HG03066 (cell line): ENCODE measurements at regions not wholly inside any gene's neighbourhood (a gene's known extent, or its start where the extent isn't known, plus 50 kb on each side); places are given as distances from the start of the nearest gene placed in this dataset.
"Not testable (repeated sequence)": the region's sequence is repeated elsewhere in the genome, so short reads cannot be mapped to it uniquely, and the experiment has no call there.

ENCODE experiments used
- ATAC-seq: cut with Tn5 transposase; IDR thresholded peaks from one replicate; pipeline ENCODE4 v1.9.1; 2021; ENCODE audit warnings: low read depth; ENCODE audit not compliant: unreplicated experiment

DNA sequence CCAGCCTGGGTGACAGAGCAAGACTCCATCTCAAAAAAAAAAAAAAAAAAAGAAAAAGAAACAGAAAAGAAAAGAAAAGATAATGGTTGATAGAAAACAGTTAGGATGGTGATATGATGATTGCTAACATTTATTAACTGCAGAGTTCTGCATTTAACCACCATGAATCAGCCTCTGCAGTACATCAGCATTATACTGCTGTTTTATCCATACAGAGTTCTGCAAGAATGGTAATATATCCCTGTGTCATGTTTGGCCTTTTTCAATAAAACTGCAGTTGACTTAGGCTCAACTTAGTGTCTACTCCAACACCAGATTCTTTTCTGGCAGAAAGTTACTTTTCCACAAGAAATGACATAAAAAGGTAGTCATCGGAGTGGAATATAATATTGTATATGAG lies 62.6 kb downstream of the DUSP6 start:
- ATAC-seq = no peak

DNA sequence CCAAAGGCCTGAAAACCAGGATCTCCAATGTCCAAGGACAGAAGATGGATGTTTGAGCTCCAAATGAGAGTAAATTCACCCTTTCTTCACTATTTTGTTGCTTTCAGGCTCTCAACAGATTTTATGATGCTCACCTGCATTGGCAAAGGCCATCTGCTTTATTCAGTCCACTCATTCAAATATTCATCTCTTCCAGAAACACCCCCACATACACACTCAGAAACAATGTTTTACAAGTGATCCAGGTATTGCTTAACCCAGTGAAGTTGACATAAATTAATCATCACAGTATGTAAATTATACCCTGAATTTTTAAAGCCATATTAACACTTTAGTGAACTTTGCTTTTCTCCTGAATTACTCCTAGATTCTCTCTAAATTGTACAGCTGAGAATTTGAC lies 63.3 kb downstream of the DUSP6 start:
- ATAC-seq = no peak

DNA sequence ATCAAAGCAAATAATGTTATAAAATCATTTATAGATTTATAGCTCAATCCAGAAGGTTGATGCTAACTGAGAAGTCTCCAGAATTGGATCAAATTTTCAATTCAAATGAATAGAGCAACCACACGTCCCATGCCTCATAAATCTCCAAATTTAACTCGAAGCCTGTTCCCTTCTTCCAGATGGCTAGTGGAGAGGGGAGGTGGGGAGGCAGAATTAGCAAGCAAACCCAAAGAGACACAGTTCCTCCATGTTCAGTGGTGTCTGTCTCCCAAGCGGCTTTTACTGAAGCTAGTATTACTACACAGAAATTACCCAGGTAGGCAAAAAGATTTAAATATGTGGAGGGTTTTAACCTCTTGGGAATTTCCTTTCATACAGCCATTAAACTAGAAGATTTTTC lies 65.8 kb downstream of the DUSP6 start:
- no peak for ATAC-seq

DNA sequence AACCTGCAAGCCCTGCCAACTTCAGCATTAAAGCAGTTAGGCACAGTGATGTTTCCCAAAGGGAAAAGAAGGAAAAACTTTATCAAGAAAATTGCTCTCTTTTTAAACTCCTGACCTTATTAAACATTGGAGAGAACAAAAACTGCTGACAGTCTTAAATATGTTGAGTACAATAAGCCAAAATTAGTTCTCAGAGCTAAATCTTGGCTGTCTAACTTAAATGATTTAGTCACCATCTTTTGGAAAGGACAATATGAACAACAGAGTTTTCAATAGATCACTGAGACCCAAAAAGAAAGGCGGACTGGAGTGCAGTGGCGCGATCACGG lies 70.8 kb downstream of the DUSP6 start:
- ATAC-seq = no peak

DNA sequence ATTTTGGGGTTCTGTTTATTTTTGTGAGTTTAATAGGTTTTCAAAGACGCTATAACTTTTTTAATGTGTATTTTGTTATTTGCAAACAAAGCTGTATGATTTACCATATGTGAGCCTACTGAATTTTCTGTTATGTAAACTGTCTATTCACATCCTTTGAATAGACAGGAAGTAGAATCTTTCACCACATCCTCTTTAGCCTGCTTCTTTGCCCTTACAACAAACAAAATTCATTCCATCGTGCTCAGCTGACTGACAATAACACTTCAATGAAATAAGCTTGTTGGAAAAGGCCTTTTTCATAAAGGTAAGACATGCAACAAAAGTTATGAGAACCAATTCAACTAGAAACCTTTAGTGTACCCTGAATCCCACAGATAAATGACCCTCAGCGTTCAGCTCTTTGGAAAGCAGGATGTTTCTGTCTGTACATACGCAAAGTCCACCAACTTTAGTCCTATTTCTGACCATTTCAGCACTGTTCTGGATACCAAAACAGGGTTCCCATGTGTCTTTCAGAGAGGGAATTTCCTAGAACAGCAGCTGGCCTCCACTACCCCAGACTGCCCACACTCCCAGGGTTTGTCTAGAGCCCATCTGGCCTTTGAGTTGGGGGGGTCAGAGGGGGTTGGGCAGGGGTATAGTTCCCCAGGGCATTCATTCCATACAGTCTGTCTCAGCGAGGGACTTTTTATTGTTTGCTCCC lies 71.3 kb downstream of the DUSP6 start:
- no peak for ATAC-seq

DNA sequence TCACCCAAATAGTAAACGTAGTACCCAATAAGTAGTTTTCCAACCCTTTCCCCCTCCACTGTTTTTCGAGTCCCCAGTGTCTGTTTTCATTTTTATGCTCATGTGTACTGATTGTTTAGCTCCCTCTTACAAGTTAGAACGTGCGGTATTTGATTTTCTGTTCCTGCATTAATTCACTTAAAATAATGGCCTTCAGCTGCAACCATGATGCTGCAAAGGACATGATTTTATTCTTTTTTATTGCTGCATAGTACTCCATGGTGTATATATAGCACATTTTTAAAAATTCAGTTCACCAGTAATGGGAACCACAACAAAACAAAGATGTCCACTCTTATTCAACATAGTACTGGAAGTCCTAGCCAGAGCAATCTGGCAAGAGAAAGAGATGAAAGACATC lies 72.8 kb downstream of the DUSP6 start:
- no peak for ATAC-seq

DNA sequence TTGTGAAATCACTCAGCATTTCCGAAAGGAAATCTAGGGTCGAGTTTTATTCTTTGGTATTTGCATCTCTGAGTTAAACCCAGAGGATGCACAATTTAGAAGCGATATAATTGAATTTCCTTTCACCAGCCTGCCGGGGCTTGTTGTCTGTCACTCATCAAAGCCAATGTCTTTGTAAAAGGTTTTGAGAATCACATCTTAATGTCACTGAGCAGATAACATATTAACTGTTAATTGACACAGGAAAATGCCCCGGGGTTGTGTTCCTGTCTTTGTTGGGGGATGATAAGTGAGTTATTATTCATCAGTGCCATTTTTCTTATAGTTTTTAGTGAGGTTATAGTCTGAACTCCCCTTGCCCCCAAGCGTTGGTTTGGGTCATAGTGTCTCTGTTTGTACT lies 73.4 kb downstream of the DUSP6 start:
- ATAC-seq = no peak

DNA sequence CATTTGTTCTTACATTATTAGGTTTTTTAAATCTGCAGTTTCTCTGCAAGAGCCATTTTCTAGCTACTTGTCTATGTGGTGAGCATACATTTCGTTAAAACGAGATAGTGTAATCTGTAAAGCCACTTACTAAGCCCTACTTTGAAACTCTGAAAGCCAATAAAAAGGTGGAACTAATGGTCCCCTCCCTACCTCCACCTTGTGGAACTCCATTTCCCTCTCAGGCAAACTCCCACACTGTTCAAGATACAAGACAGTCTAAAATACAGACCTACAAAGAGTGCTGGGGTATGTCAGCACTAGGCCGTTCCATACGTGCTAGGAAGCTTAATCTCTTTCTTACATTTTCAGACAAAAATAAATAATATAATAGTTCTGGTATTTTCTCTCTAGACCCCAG lies 74.1 kb downstream of the DUSP6 start:
- no peak for ATAC-seq

DNA sequence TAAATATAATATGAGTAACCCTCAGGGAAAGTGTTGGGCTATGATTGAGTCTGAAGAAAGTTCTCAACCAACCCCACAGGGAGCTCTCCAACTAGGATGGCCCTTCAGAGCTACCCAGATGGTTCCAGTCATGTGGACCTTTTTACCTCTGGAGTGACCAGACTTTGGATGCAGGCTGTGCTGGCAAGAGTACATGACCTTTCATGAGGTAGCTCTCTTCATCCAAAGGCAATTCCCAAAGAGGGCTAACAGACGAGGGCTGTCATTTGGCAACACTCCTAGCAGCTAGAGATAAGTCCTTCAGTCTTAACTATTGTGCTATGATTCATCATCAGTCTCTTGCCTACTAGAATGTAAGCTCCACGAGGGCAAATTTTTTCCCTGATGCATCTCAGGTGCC lies 75.4 kb downstream of the DUSP6 start:
- ATAC-seq = no peak

DNA sequence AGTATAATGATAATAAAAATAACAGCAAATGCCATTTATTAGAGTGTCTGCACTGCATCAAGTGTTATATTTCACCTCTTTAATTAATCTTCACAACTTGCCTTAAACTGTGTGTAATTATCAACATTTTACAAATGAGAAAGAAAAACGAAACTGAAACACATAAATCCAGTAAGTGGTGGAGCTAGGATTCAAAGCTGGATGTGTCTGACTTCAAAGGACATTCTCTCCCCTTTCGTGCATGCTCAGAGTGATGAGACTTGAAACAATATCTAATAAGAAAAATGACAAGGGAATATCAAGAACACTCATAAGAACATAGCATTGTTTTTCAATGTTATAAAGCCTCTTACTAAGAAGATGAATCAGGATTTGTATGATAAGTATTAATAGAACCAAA lies 78.8 kb downstream of the DUSP6 start:
- ATAC-seq = no peak

DNA sequence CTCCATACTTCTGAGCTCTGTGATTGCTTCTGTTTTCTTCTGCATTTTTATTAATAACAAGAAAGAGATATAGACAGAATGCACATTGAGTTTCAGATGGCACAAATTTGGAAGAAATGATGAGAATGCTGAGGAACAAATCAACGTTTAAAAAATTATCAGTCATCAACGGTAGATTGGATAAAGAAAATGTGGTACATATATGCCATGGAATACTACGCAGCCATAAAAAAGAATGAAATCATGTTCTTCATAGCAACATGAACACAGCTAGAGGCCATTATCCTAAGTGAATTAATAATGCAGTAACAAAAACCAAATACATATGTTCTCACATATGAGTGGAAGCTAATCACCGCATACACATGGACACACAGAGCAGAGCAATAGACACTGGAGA lies 81.8 kb downstream of the DUSP6 start:
- no peak for ATAC-seq

DNA sequence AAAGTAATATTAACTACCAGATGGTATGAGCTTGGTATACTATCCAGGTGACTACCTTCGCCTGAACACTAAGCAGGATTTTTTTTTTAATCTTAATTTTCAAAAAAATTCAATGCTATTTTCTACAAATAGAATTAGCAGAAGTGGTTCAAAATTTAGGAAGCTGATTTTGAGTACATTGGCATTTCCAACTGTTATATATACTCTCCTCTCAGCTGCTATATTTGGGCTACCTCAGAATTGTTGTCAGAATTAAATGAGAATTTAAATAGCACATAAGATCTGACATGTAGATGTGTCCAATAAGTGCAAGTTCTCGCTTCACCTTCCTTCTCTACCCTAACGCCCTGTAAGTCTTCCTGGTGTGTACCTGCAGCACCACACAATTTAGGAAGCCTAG lies 83.1 kb downstream of the DUSP6 start:
- ATAC-seq = no peak

DNA sequence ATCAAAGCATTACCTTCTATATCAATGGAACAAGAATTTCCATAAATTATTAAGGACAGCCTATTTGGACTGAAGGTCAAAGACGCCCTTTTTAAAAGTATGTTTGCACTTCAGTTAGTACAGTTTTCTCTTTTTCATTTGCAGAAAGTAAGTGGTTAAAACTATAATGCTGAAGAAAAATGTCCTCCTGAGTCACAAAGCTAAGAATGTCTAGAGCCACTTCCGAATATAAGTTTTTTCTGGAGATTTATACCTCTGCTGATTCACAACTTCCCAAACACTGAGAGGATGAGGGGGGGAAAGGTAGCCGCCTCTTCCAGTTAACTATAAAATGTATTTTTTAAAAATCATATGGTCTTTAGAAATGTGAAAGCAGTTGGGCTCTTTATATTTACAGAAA lies 84.9 kb downstream of the DUSP6 start:
- ATAC-seq = no peak

DNA sequence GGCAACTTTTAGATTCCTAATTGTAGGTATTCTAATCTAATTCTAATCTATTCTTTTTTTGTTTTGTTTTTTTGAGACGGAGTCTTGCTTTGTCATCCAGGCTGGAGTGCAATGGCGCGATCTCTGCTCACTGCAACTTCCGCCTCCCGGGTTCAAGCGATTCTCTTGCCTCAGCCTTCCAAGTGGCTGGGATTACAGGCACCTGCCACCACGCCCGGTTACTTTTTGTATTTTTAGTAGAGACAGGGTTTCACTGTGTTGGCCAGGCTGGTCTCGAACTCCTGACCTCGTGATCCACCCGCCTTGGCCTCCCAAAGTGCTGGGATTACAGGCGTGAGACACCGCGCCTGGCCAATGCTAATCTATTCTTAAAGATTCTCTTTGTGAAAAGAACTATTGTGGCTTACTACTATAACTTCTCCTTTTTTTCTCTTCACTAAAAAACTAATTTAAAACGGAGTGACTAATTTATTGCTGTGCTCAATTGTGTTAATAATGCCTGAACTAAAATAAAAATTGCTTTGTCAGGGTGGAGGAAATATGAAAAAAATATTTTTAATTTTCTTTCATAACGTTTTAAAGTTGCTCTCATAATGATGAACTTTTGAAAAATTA lies 85.6 kb downstream of the DUSP6 start:
- ATAC-seq = not testable (repeated sequence)

DNA sequence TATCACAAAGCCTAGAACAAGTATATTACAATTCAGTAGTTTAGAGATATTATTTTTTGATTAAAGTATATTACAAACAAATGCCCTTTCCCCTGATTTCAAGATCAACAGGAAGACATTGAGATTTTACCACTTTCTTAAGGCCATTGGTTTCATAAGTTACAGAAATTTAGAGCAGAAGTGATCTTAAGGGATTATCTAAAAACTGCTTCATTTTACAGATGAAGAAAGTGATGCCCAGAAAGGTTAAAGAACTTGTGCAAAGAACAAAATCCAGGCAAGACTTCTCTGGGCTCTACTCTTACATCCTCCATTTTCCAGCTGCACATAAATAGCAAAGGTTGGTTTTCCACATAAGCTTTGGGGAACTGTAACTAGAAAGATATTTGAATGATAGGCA lies 87.5 kb downstream of the DUSP6 start:
- no peak for ATAC-seq

DNA sequence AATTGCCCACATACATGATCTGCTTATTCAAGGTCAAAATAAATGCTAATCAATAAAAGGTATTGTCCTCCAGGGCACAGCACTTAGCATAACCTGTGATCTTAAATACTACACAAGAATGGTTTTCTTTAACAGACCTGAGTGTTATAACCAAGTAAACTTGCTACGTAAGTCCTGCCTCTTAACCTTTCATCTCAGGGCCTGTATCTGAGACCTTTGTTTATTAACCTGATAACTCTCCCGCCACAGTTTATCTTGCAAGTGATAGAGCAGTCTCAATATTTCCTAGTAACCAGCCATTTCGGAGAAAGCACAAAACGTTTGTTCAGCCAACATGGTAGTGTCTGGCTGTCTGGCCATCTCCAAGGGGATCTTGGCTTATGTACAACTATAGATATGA lies 88.4 kb downstream of the DUSP6 start:
- ATAC-seq = no peak

DNA sequence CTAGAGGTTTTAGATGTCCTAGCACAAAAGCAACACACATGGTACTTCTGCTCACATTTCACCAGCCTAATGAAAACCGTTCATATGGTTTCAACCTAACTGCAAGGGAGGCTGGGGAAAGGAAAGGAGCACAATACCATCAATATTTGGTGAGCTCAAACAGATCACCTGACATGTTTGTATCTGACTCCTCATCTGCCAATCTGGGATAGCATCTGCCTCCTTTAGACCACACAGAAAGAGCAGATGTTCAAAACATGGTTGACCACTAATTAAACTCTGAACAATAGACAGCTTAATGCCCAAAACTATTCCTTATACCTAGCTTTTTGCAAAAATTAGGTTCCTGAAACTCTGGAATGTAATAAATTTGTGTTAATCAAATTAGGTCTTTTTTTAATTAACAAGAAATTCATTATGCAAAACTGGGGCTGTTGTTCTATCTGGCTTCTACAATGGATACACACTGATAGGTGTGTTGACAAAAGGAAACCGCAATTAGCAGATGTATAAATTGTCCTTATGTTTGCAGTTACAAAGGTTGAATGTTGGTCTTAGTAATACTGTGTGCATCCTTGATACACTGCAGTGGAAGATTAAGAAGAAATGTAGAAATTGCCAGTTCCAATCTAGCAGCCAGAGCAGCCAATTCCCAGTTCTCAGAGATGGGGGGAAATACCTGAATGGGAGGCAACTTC lies 89.3 kb downstream of the DUSP6 start:
- no peak for ATAC-seq

DNA sequence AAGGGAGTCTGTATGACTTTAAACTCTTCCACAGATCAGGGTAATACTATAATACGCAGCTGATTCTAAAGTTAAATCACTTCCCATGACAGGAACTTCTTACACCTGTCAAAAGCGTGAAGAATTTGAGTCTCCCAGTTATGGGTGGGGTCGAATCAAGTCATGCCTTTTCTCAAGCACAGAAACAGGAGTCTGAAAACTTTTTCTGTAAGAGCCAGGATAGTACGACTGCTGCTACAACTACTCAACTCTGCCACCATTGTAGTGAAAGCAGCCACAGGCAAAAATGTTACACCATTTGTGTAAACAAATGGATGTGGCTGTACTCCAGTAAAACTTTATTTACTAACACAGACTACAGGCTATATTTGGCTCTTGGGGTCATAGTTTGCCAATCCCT lies 90.3 kb downstream of the DUSP6 start:
- no peak for ATAC-seq

DNA sequence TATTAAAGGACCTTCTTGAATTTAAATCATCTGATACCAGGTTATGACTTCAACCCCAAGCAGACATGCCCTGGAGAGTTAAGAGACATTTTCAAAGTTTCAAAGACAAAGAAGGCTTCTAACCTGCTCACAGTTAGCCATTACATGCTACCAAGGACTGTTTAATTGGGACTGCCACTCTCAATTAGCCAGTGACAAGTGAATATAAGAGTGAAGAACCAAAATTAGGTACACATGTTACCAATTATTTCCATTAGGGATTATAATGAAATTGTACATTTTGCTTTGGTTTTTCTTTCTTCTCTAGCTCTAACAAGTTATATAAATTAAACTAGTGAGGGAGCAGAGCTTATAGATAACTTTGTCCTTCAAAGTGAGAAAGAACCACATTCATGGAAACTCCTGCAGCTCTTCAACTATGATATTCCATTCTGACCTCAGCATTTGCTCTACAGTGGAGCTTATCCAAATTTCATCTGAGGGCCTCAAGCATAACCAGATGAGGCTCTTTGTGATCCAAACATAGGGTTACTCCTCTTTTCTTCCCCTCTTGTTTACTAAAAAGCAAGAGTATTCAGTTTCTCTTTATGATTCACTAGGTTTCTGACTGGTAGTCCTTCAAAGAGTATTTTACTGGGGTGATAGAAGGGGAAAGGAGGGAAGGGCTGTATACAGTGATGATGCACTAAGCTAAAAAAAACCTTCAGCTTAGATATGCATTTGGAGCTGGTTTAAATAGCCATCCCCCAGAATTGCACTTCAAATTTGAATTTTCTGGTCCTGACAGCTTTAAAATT lies 91.3 kb downstream of the DUSP6 start:
- ATAC-seq = no peak

DNA sequence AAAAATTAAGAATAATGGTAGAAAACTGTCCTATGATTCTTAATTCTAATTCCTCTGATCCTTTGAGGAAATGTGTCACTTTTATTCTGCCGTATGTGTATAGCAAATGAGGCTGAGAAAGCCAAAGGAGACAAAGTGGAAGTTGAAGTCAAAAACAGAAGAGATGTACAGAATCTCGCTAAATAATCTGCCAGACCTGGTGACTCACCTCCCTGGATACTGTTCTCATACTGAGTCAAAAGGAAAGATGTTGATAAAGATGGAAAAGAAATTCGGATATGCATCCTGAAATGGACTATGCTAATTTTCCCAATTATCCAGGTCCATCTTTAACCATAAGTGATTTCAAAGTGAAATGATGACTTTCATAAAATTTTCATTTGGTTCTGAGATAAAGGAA lies 92.5 kb downstream of the DUSP6 start:
- ATAC-seq = no peak

DNA sequence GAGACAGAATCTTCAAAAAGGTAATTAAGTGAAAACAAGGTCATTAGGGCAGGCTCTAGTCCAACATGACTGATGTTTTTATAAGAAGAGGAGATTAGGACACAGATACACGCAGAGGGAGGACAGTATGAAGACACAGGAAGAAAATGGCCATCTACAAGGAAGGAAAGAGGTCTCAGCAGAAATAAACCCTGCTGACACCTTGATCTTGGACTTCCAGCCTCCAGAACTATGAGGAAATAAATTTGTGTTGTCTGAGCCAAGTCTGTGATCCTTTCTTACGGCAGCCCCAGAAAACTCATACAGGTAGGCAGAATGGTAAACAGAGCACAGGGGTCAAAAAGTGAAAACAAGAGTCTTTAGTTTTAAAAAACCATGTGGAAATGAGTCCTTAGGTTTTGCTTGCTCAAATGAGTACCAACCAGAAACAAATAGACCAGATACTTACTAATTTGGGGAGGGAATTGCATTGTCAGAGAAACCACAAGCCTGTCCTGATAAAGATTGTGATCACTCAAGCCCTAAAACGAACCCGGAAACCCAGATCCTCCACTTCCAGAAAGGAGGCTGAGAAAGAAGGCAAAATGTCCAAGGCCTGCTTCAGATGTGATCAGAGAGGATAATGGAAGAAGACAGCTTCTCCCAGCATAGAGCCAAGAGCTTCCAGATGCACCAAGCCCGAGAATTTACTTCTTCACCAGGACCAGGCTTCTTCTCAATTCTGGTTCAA lies 93.9 kb downstream of the DUSP6 start:
- no peak for ATAC-seq
